Activated CD4-positive, alpha-beta T cell treated with anti-CD3 and anti-CD28 coated beads for 48 hours (primary cell): ENCODE measurements at regions not wholly inside any gene's neighbourhood (a gene's known extent, or its start where the extent isn't known, plus 50 kb on each side); places are given as distances from the start of the nearest gene placed in this dataset.

Experiments
- DNase-seq: peaks from one replicate; pipeline ENCODE4 v3.0.0-alpha.2; 2020

- no peak for DNase-seq
These were observed 628.0 kb downstream of the EPHA7 start for GRCh38 chr6:92791403-92791802.

DNA sequence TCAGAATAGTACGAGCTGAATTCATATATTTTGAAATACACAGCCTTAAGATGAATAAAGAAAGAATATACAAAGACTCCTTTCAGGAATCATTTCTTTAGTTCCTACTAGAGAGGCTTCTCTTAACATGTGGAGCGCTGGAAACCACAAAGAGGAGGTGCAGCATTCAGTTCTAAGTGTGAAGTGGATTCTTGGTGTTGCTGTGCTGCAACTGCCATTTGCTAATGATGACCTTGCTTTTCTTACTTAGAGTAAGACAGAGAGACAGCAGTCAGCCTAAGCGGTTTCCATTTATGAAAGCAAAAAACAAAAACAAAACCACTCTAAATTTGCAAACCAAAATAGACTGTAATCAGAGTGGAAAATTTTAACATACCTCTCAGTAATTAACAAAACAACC lies 629.0 kb downstream of the EPHA7 start:
- DNase-seq = no peak

DNA sequence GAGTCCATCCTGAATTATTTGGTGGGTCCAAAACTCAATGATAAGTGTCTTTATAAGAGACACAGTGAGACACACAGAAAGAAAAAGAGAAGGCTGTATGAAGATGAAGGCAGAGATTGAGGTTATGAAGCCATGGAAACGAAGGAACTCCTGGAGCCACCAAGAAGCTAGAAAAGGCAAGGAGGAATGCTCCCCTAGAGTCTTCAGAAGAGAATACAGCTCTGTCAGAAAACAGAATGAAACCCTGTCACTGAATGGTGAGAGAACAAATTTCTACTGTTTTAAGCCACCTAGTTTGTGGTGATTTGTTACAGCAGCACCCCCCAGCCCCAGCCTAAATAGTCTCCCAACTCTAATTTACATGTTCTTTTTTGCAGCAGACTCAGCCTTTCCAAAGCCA lies 635.1 kb downstream of the EPHA7 start:
- no peak for DNase-seq

DNA sequence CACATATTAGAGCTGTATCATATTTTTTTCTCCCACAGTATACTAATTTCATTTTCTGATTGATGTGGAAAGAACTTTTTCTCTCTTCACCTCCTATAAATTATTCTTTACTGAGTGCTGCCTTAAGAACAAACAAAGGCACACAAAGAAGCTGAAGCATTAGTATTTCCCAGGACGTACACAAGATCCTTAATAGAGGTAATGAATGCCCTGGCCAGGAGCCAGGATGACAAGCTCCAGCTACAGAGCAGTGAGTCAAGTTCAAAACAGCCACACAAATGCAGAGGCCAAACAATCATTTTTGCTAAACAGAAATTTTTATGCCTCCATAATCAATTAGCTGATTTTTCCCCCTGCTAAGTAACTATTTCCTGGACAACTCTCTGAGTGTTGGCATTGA lies 639.6 kb downstream of the EPHA7 start:
- DNase-seq = no peak

DNA sequence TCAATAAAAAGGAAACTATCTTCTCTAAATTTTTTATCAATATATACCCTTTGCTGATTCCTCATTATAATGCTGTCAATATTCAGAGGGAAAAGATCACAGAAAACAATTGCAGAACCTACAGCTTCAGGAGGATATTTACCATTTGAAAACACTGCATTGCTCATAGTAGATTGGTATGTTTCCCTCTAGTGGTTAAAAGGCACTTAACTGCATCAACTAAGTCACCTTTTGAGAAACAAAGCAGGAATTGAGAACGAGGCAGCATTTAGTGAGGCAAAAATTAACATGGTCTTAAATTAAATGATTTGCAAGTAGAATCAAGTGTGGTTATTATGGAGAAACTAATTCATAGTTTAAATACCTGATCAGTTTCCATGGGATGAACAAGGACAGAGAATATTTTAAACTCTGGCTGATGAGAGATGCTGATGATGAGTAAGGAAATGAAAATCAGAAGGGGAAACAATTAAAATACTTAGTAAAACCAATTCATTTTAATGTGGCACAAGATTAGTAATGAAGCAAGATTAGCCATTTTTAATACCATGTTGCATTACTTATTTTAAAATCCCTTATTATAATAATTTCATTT lies 642.1 kb downstream of the EPHA7 start:
- no peak for DNase-seq

- DNase-seq = no peak
These were observed 648.8 kb downstream of the EPHA7 start for GRCh38 chr6:92770540-92770939.

GRCh38 chr6:92767101-92767500 lies 652.3 kb downstream of the EPHA7 start:
- DNase-seq = no peak

DNA sequence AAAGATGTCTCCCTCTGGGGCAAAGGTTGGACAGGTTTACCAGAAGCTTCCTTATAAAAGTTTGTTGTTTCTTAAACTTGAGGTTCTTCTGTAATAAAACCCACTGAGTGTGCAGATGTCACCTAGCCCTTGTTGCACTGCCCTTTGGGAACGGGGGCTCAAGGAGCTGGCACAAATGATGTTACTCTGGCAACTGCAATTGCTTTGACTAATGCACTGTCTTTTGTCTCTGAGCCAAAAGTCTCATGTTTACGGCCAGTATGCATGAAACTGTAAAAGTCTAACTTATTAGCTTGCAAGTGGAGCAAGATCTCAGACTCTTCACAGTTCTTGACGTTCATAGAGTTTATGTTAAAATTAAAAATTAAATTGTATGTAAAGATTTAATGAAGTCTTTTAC lies 655.7 kb downstream of the EPHA7 start:
- DNase-seq = no peak

GRCh38 chr6:92763274-92763584 lies 656.1 kb downstream of the EPHA7 start:
- DNase-seq = no peak

GRCh38 chr6:92762443-92763273 lies 656.7 kb downstream of the EPHA7 start:
- no peak for DNase-seq

DNA sequence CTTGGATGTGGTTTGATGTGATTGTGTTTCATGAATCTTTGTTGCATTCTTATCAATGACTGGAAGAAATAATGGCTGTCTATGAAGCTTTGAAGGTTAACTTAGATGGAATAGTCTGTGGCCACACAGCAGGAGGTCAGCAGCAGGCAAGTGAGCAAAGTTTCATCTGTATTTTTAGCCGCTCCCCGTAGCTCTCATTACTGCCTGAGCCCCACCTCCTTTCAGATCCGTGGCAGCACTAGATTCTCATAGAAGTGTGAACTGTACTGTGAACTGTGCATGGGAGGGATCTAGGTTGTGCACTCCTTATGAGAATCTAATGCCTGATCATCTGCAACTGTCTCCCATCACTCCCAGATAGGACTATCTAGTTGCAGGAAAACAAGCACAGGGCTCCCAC lies 660.2 kb downstream of the EPHA7 start:
- no peak for DNase-seq

DNA sequence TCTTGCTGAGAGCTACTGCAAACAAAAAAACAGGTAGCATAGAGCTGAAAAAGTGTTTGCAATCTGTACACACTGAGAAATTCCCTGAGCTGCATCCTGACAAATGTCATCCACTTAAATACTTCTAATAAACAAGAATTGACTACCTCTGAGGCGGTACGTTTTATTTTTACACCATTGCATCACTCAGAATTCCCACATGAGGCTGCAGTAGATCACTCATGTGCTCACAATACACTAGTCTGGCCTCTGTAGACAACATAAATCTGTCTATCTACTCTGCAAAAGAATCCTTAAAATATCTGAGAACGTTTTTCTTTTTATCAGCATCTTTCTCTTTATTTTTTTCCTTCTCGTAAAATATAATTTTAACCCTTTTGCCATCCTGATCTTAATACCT lies 661.4 kb downstream of the EPHA7 start:
- DNase-seq = no peak

GRCh38 chr6:92756912-92757311 lies 662.4 kb downstream of the EPHA7 start:
- no peak for DNase-seq

DNA sequence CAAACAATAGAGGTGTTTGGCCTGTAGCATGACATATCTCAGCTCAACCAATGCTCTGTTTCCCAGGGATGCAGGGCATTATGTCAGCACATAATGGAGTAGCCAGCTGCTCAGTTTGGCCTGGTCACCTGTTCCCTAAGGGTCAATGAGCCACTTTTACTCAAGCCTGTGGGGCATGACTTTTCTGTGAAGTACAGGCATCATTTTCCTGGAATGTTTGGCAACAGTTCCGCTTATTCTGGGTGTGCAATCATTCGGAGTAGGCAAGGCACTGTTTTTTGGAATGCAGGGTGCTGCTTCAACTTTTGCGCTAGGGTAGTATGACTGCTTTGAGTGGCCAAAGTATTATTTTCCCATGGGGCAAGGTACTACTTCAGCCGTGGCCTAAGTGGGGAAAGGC lies 665.4 kb downstream of the EPHA7 start:
- DNase-seq = no peak

DNA sequence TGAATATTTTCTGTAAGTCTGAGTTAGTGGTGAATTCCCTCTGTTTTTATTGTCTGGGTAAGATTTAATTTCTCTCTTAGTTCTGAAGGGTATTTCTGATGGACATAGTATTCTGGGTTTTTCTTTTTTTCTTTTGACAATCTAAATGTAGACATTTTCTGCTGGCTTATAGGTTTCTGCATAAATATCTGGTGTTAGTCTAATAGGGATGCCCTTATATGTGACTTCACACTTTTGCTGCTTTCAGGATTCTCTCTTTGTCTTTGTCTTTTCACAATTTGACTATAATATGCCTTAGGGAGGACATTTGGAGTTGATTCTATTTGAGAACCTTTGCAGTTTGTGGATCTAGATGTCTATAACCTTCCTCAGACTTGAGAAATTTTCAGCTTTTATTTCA lies 667.2 kb downstream of the EPHA7 start:
- DNase-seq = no peak

DNA sequence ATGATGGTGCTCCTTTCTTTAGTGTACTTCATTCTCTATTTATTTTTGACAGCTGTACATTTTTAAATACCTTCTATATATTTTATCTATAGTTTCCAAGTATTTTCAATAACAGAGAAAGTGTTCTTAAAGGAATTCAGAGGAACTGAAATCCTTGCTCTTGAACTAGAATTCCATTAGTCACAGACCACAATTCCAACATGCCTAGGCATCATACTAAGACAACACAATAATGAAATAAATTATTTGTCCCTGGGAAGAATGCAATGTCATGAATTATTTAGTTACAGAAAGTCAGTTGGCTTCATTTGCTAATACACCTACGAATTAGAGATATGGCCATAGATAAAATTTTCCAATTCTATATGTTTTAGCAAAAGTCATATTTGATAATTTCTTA lies 671.2 kb downstream of the EPHA7 start:
- DNase-seq = no peak

- no peak for DNase-seq
These were observed 681.4 kb downstream of the EPHA7 start for GRCh38 chr6:92737983-92738382.

- DNase-seq = no peak
These were observed 695.9 kb downstream of the EPHA7 start for GRCh38 chr6:92723390-92723931.

DNA sequence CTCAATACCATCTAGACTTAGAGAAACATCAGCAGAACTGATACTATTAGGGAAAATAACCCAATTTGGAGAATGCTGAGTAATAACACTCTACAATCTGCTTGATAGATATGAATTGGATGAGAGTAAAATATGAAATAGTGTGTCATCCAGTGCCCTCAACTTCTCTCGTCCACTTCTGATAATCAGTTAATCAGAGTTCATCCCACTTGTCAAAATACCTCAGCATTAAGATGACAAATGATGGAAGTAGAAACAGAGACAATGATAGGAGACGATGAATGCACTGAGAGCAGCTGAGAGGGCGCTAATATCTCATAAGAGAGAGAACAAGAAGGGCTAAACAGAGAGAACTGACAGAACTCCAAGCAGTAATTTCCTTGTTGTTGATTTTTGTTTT lies 699.6 kb downstream of the EPHA7 start:
- DNase-seq = no peak

- no peak for DNase-seq
These were observed 702.7 kb downstream of the EPHA7 start for GRCh38 chr6:92716638-92717037.

GRCh38 chr6:92715991-92716390 lies 703.4 kb downstream of the EPHA7 start:
- no peak for DNase-seq

GRCh38 chr6:92714346-92714745 lies 705.0 kb downstream of the EPHA7 start:
- no peak for DNase-seq

- no peak for DNase-seq
These were observed 709.3 kb downstream of the EPHA7 start for GRCh38 chr6:92710048-92710447.

GRCh38 chr6:92708945-92709344 lies 710.4 kb downstream of the EPHA7 start:
- DNase-seq = no peak

DNA sequence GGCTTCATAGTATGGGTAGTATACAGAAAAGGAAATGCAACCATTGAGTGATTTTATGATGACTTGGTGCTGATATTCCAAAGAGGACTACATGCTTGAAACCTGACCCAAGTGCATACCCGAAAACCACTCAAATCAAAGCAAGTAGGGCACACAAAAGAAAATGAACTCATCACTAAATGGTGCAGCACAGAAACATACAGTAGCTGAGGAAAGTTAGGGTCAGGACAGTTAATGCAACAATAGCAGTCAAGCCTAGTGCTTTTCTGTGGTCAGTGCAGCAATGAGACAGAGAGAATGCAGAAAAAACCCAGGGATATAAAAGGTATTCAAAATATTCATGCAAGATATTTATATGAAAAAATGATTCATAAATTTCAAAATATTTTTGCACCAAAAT lies 711.1 kb downstream of the EPHA7 start:
- DNase-seq = no peak
